Osteocyte (in vitro differentiated cells): ENCODE measurements at regions not wholly inside any gene's neighbourhood (a gene's known extent, or its start where the extent isn't known, plus 50 kb on each side); places are given as distances from the start of the nearest gene placed in this dataset.

Experiments
- DNase-seq: peaks from one replicate; pipeline ENCODE4 v3.0.0; 2021; ENCODE audit warnings: mixed read lengths; ENCODE audit not compliant: unreplicated experiment; ENCODE audit errors: extremely low spot score
- H3K27ac Mint-ChIP-seq: one replicate; pipeline ENCODE4 v1.8.0; 2021; ENCODE audit warnings: mild to moderate bottlenecking, mixed read lengths; ENCODE audit not compliant: unreplicated experiment
- H3K27me3 Mint-ChIP-seq: one replicate; pipeline ENCODE4 v1.8.0; 2021; ENCODE audit warnings: mixed read lengths; ENCODE audit not compliant: unreplicated experiment
- H3K36me3 Mint-ChIP-seq: one replicate; pipeline ENCODE4 v1.8.0; 2021; ENCODE audit warnings: mixed read lengths; ENCODE audit not compliant: unreplicated experiment
- H3K4me1 Mint-ChIP-seq: one replicate; pipeline ENCODE4 v1.8.0; 2021; ENCODE audit warnings: mixed read lengths; ENCODE audit not compliant: unreplicated experiment
- H3K4me3 Mint-ChIP-seq: one replicate; pipeline ENCODE4 v1.8.0; 2021; ENCODE audit warnings: mild to moderate bottlenecking, moderate library complexity, mixed read lengths; ENCODE audit not compliant: unreplicated experiment
- H3K9me3 Mint-ChIP-seq: one replicate; pipeline ENCODE4 v1.8.0; 2021; ENCODE audit warnings: mixed read lengths; ENCODE audit not compliant: unreplicated experiment
- TF ChIP-seq, protein P1 (sequence below): fragments of 200-600 bp; sonication (generic); IDR thresholded peaks from 2 replicates; pipeline ENCODE4 v1.5.0; 2021; ENCODE audit warnings: antibody characterized with exemption, mild to moderate bottlenecking, moderate library complexity

DNA sequence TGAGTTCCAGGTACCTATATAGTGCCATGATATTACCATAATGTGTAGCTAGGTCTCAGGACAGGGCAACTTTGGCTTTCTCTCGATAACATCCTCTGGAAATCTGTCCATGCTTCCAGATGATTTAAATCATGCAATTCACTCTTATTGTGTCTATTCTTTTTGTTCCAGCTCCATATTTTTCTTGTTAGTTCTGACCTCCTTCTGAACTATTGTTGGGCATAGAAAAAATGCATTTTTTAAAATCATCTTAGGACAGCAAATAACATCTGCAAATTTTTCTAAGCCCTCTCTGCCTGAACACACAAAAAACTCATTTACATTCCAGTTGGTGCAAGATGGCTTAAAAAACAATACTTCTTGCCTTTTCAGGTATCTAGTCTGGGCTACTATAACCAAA, 1561.0 kb upstream of the MIR17HG start:
- DNase-seq = no peak
- Mint-ChIP-seq H3K4me3 (no peak overlapping the region), H3K27ac (no peak overlapping the region), H3K9me3 (no peaks in the 10 kb centered on the region), H3K36me3 (no peaks in the 10 kb centered on the region), H3K4me1 (peaks cover 5% of the 10 kb centered on the region), H3K27me3 (no peaks in the 10 kb centered on the region)
- TF ChIP-seq, protein P1, sequence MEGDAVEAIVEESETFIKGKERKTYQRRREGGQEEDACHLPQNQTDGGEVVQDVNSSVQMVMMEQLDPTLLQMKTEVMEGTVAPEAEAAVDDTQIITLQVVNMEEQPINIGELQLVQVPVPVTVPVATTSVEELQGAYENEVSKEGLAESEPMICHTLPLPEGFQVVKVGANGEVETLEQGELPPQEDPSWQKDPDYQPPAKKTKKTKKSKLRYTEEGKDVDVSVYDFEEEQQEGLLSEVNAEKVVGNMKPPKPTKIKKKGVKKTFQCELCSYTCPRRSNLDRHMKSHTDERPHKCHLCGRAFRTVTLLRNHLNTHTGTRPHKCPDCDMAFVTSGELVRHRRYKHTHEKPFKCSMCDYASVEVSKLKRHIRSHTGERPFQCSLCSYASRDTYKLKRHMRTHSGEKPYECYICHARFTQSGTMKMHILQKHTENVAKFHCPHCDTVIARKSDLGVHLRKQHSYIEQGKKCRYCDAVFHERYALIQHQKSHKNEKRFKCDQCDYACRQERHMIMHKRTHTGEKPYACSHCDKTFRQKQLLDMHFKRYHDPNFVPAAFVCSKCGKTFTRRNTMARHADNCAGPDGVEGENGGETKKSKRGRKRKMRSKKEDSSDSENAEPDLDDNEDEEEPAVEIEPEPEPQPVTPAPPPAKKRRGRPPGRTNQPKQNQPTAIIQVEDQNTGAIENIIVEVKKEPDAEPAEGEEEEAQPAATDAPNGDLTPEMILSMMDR = no peak

DNA sequence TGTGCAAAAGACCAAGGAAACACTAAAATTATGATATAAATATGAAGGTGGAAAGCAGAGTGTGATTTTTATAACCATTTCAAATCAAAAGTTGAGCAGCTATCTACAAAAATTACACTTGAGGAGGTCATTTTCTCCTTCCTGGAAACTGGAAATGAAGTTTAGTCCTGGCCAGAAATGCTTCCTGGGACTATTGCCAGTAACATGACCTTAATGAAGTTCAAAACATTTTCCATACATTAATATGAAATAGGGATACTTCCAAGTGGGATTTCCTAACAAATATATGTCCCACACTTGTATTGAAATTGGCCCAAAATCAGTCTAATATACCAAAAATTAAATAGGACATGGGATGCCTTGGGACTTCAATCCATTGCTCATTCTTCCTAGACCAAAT, 1556.8 kb upstream of the MIR17HG start:
- H3K4me1 Mint-ChIP-seq = peaks cover 10% of the 10 kb centered on the region

DNA sequence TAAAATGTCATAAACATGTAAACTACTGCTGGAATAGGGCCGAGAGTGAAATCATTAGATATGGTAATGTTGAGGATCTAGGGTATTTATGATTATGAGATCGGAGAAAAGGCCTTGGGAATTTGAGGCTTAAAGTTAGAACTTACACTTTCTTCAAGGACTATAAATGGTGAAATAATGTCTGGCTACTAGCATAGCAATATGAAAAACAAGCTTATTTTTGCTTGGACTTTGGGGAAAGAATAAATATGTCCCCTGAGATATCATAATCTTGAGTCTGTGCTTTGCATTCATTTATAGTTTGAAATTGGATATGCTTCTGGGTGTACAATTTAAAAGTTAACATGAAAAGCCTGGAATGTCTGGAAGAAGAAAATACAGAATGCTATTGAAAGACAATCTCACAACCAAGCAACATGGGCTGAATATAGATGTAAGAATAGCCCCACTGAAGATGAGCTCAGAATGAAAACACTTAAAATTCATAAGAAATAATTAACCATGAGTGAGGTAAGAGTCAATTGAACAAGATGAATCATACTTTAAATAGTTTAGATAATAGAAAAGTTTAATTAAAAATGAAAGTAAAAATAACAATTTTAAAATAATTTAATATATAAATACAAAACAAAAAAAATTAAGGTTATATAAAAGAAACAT, 1555.4 kb upstream of the MIR17HG start:
- no peak for DNase-seq
- H3K36me3 Mint-ChIP-seq = no peaks in the 10 kb centered on the region
- no peak overlapping the region for H3K4me3 Mint-ChIP-seq
- peaks cover 5% of the 10 kb centered on the region for H3K4me1 Mint-ChIP-seq
- H3K9me3 Mint-ChIP-seq = peaks cover 4% of the 10 kb centered on the region
- H3K27me3 Mint-ChIP-seq = no peaks in the 10 kb centered on the region
- TF ChIP-seq, protein P1 = no peak
- no peak overlapping the region for H3K27ac Mint-ChIP-seq

More for the DNA sequence above, 1556.8 kb upstream of the MIR17HG start:
- DNase-seq = no peak
- Mint-ChIP-seq H3K27ac (no peak overlapping the region), H3K4me3 (no peak overlapping the region), H3K36me3 (no peaks in the 10 kb centered on the region), H3K9me3 (no peaks in the 10 kb centered on the region), H3K27me3 (no peaks in the 10 kb centered on the region)
- TF ChIP-seq, protein P1 = no peak

DNA sequence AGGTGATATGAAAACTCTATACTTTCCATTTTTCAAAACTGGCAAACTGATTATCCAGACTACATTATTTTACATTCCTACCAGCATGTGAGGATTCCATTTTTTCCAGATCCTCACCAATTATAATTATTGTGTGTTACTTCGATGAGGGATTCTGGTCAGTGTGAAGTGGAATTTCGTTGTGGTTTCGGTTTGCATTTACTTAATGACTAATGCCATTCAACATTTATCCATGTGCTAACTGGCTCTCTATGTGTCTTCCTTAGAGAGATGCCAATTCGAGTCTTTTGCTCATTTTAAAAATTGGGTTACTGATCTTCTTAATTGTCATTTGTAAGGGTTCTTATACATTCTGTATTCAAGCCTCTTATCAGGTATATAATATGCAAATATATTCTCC, 1551.3 kb upstream of the MIR17HG start:
- H3K4me1 Mint-ChIP-seq = peaks cover 5% of the 10 kb centered on the region
- DNase-seq = no peak
- TF ChIP-seq, protein P1 = no peak
- H3K27me3 Mint-ChIP-seq = no peaks in the 10 kb centered on the region
- no peak overlapping the region for H3K27ac Mint-ChIP-seq
- H3K9me3 Mint-ChIP-seq = peaks cover 13% of the 10 kb centered on the region
- no peak overlapping the region for H3K4me3 Mint-ChIP-seq
- no peaks in the 10 kb centered on the region for H3K36me3 Mint-ChIP-seq

DNA sequence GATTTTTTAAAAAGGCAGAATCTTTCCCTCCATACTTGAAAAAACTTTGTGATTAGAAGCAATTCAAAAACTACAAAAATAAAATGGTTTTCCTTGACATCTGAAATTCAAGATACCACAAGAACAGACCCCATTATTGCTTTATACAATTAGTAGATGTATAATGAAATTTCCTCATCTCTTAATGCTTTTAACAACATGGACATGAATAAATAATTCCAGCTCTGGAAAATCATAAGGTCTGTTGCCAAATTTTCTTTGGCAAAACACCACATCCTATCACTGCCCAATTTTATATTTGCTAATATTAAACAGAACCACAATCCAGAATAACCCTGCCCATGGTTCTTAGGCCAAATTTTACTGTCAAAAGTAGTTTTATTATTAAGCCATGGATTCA, 1543.6 kb upstream of the MIR17HG start:
- TF ChIP-seq, protein P1 = no peak
- H3K4me3 Mint-ChIP-seq = no peak overlapping the region

More for the DNA sequence above, 1543.6 kb upstream of the MIR17HG start:
- H3K4me1 Mint-ChIP-seq = no peaks in the 10 kb centered on the region
- H3K27ac Mint-ChIP-seq = no peak overlapping the region
- H3K27me3 Mint-ChIP-seq = no peaks in the 10 kb centered on the region
- peaks cover 19% of the 10 kb centered on the region for H3K9me3 Mint-ChIP-seq
- H3K36me3 Mint-ChIP-seq = no peaks in the 10 kb centered on the region
- no peak for DNase-seq
